A549 (cell line): ENCODE measurements at regions not wholly inside any gene's neighbourhood (a gene's known extent, or its start where the extent isn't known, plus 50 kb on each side); places are given as distances from the start of the nearest gene placed in this dataset.

Experiments used
- ATAC-seq, 2 experiments: fragments of 200-7000 bp in 1 of 2; fragments of >200 bp in 1 of 2; cut with Nextera tagmentation in 1 of 2; cut with Tn5 transposase in 1 of 2; 3 replicates each; pipeline versions ENCODE4 v1.8.0 to v1.9.1; 2018 to 2020; ENCODE audit warnings: mild to moderate bottlenecking in 1 of 2, moderate library complexity in 1 of 2
- CTCF ChIA-PET: fragments of 300-600 bp; sonication (Branson Sonifier 250); formaldehyde crosslinking; extraction: SDS; loops from one replicate; lab custom pipeline; 2021; ENCODE audit warnings: antibody characterized with exemption, inconsistent platforms; lab: Yijun Ruan, JAX
- POLR2A ChIA-PET: fragments of 350-600 bp; formaldehyde crosslinking; extraction: SDS; loops from one replicate; lab custom pipeline; 2021; ENCODE audit warnings: antibody characterized with exemption, inconsistent platforms; lab: Yijun Ruan, JAX
- DNase-seq, 2 experiments: peaks; one replicate each; pipeline versions ENCODE4 v3.0.0 to v3.0.0-alpha.2; 2011 to 2016; ENCODE audit warnings: low read depth in 1 of 2, low spot score in 1 of 2
- FAIRE-seq: peaks from 2 replicates; lab custom pipeline; 2011; peaks lifted over from hg19 to GRCh38; lab: Jason Lieb, UNC
- H3K27ac ChIP-seq, 2 experiments: fragments of >200 bp; sonication (Bioruptor Twin); formaldehyde crosslinking; 3 replicates each; pipeline ENCODE4 v1.5.1; 2016 to 2017
- H3K4me1 ChIP-seq: fragments of >200 bp; sonication (Bioruptor Twin); formaldehyde crosslinking; 3 replicates; pipeline ENCODE4 v1.6.1; 2016
- H3K4me2 ChIP-seq: fragments of >200 bp; sonication (Bioruptor Twin); formaldehyde crosslinking; 3 replicates; pipeline ENCODE4 v1.6.1; 2016
- H3K4me3 ChIP-seq: fragments of >200 bp; sonication (Bioruptor Twin); formaldehyde crosslinking; 3 replicates; pipeline ENCODE4 v1.5.1; 2016
- H3K9me3 ChIP-seq: fragments of >200 bp; sonication (Bioruptor Twin); formaldehyde crosslinking; 3 replicates; pipeline ENCODE4 v1.6.1; 2016
- CBX2 ChIP-seq: fragments of 200-600 bp; sonication (generic); IDR thresholded peaks from 2 replicates; pipeline ENCODE4 v1.6.1; 2016; ENCODE audit warnings: low read depth, mild to moderate bottlenecking, borderline replicate concordance
- CBX8 ChIP-seq: fragments of 200-600 bp; sonication (generic); IDR thresholded peaks from 2 replicates; pipeline ENCODE4 v1.6.1; 2016
- CEBPB ChIP-seq, 2 experiments: fragments of >200 bp in 1 of 2; sonication (Bioruptor Twin) in 1 of 2; formaldehyde crosslinking in 1 of 2; IDR thresholded peaks; 2 replicates each; pipeline ENCODE4 v1.6.1; 2012 to 2016
- CHD4 ChIP-seq: fragments of 200-600 bp; sonication (generic); IDR thresholded peaks from 2 replicates; pipeline ENCODE4 v1.6.1; 2016; ENCODE audit warnings: antibody characterized with exemption, mild to moderate bottlenecking, borderline replicate concordance
- EHF ChIP-seq: fragments of 250-450 bp; sonication (Bioruptor Pico); IDR thresholded peaks from 2 replicates; pipeline ENCODE4 v1.5.0; 2020; ENCODE audit warnings: mild to moderate bottlenecking
- FOSB ChIP-seq: fragments of 250-450 bp; sonication (Bioruptor Pico); IDR thresholded peaks from 2 replicates; pipeline ENCODE4 v1.5.0; 2020; ENCODE audit warnings: mild to moderate bottlenecking, moderate library complexity
- FOSL2 ChIP-seq, 2 experiments: fragments of 450-650 bp in 1 of 2; fragments of >200 bp in 1 of 2; sonication (Bioruptor Twin) in 1 of 2; formaldehyde crosslinking; IDR thresholded peaks; 2 replicates each; pipeline versions ENCODE4 v1.5.0 to v1.6.1; 2016 to 2020; ENCODE audit warnings: mild to moderate bottlenecking in 1 of 2, moderate library complexity in 1 of 2
- HDAC2 ChIP-seq: fragments of 200-600 bp; sonication (generic); IDR thresholded peaks from 2 replicates; pipeline ENCODE4 v1.6.1; 2016
- HOXA7 ChIP-seq: fragments of 250-450 bp; sonication (Bioruptor Pico); IDR thresholded peaks from 2 replicates; pipeline ENCODE4 v1.5.0; 2020; ENCODE audit warnings: mild to moderate bottlenecking, moderate library complexity
- HOXB5 ChIP-seq: fragments of 250-450 bp; sonication (Bioruptor Pico); IDR thresholded peaks from 2 replicates; pipeline ENCODE4 v1.5.0; 2020; ENCODE audit warnings: mild to moderate bottlenecking, moderate library complexity
- JUNB ChIP-seq: fragments of >200 bp; sonication (Bioruptor Twin); formaldehyde crosslinking; IDR thresholded peaks from 2 replicates; pipeline ENCODE4 v1.6.1; 2016
- KDM1A ChIP-seq: fragments of 200-600 bp; sonication (generic); IDR thresholded peaks from 2 replicates; pipeline ENCODE4 v1.6.1; 2016; ENCODE audit warnings: low read depth, mild to moderate bottlenecking
- KDM5A ChIP-seq: fragments of 200-600 bp; sonication (generic); IDR thresholded peaks from 2 replicates; pipeline ENCODE4 v1.6.1; 2016; ENCODE audit warnings: antibody characterized with exemption, mild to moderate bottlenecking
- POLR2A ChIP-seq: IDR thresholded peaks from 2 replicates; pipeline ENCODE4 v1.6.1; 2012; ENCODE audit warnings: mild to moderate bottlenecking, low read length
- RAD21 ChIP-seq, 2 experiments: fragments of >200 bp in 1 of 2; sonication (Bioruptor Twin) in 1 of 2; formaldehyde crosslinking in 1 of 2; IDR thresholded peaks in 1 of 2; conservative IDR thresholded peaks in 1 of 2; 2 replicates in 1 of 2; 3 replicates in 1 of 2; pipeline ENCODE4 v1.6.1; 2012 to 2018; ENCODE audit warnings: inconsistent platforms in 1 of 2
- RFX5 ChIP-seq: fragments of 450-650 bp; IDR thresholded peaks from 2 replicates; pipeline ENCODE4 v1.7.1; 2014; ENCODE audit warnings: antibody characterized with exemption, mild to moderate bottlenecking, moderate library complexity
- RNF2 ChIP-seq: fragments of 200-600 bp; sonication (generic); IDR thresholded peaks from 2 replicates; pipeline ENCODE4 v1.6.1; 2016; ENCODE audit warnings: low read depth, mild to moderate bottlenecking, antibody characterized with exemption, moderate library complexity, borderline replicate concordance
- SMC3 ChIP-seq: fragments of >200 bp; sonication (Bioruptor Twin); formaldehyde crosslinking; IDR thresholded peaks from 3 replicates; pipeline ENCODE4 v1.6.1; 2018; ENCODE audit warnings: inconsistent platforms
- SREBF2 ChIP-seq: fragments of 450-650 bp; IDR thresholded peaks from 2 replicates; pipeline ENCODE4 v1.6.1; 2014; ENCODE audit warnings: mild to moderate bottlenecking, moderate library complexity
- TFCP2L1 ChIP-seq: fragments of 250-450 bp; sonication (Bioruptor Pico); IDR thresholded peaks from 2 replicates; pipeline ENCODE4 v1.5.0; 2021; ENCODE audit warnings: mild to moderate bottlenecking
- ZFP36 ChIP-seq: fragments of 450-650 bp; IDR thresholded peaks from 2 replicates; pipeline ENCODE4 v1.6.1; 2014; ENCODE audit warnings: borderline replicate concordance; ENCODE audit not compliant: partially characterized antibody
- ZNF302 ChIP-seq: fragments of 250-450 bp; sonication (Bioruptor Pico); IDR thresholded peaks from 2 replicates; pipeline ENCODE4 v1.9.0; 2021; ENCODE audit warnings: inconsistent platforms, mild to moderate bottlenecking, moderate library complexity
- ZSCAN20 ChIP-seq: fragments of 250-450 bp; sonication (Bioruptor Pico); IDR thresholded peaks from 2 replicates; pipeline ENCODE4 v1.8.0; 2022; ENCODE audit warnings: mild to moderate bottlenecking, moderate library complexity
- WGBS: methylation state at CpG from one replicate; pipeline ENCODE4 v1.1.6; 2017; ENCODE audit errors: missing lambda C conversion rate; 5-methylcytosine and 5-hydroxymethylcytosine counted together
- TF ChIP-seq, protein P1 (sequence below): IDR thresholded peaks from 2 replicates; pipeline ENCODE4 v1.6.1; 2012
- TF ChIP-seq, protein P2 (sequence below): fragments of 250-450 bp; sonication (Bioruptor Pico); IDR thresholded peaks from 2 replicates; pipeline ENCODE4 v1.5.0; 2021; ENCODE audit warnings: mild to moderate bottlenecking, moderate library complexity, borderline replicate concordance
- TF ChIP-seq, protein P3 (sequence below): IDR thresholded peaks from 2 replicates; pipeline ENCODE4 v1.6.1; 2012; ENCODE audit warnings: low read depth, borderline replicate concordance
- TF ChIP-seq, protein P4 (sequence below): fragments of 200-600 bp; sonication (generic); IDR thresholded peaks from 2 replicates; pipeline ENCODE4 v1.6.1; 2016; ENCODE audit warnings: antibody characterized with exemption, mild to moderate bottlenecking, moderate library complexity

DNA sequence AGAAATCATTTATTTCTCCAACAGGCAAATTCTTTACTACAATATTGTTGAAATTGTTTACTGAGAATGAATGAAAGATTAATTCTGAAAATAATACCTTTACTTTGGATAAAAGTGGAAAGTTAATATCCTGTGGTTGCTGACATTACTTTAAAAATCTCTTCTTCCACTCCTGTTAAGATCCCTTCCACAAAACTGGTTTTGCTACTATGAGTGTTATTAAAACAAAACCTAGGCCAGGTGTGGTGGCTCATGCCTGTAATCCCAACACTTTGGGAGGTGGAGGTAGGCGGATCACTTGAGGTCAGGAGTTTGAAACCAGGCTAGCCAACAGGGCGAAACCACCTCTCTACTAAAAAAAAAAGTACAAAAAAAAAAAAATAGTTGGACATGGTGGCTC is 123.9 kb upstream of the CCDC150 start:
- TF ChIP-seq, protein P1, sequence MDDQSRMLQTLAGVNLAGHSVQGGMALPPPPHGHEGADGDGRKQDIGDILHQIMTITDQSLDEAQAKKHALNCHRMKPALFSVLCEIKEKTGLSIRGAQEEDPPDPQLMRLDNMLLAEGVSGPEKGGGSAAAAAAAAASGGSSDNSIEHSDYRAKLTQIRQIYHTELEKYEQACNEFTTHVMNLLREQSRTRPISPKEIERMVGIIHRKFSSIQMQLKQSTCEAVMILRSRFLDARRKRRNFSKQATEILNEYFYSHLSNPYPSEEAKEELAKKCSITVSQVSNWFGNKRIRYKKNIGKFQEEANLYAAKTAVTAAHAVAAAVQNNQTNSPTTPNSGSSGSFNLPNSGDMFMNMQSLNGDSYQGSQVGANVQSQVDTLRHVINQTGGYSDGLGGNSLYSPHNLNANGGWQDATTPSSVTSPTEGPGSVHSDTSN, result no peak
- TF ChIP-seq RNF2 (no peak), HOXB5 (CRISPR knock-in tag) (no peak), ZFP36 (no peak), FOSL2 (IDR thresholded peaks at IDR 0.05) (no peak), FOSL2 (CRISPR knock-in tag; IDR thresholded peaks at IDR 0.05) (no peak), HOXA7 (CRISPR knock-in tag) (no peak), CEBPB (IDR thresholded peaks at IDR 0.05) (no peak), CHD4 (no peak), EHF (no peak), RAD21 (conservative IDR thresholded peaks at IDR 0.05 in 1 of 2, IDR thresholded peaks at IDR 0.05 in 1 of 2) (no peak), KDM1A (no peak), CBX8 (no peak), HDAC2 (no peak), SMC3 (no peak)
- TF ChIP-seq, protein P2, sequence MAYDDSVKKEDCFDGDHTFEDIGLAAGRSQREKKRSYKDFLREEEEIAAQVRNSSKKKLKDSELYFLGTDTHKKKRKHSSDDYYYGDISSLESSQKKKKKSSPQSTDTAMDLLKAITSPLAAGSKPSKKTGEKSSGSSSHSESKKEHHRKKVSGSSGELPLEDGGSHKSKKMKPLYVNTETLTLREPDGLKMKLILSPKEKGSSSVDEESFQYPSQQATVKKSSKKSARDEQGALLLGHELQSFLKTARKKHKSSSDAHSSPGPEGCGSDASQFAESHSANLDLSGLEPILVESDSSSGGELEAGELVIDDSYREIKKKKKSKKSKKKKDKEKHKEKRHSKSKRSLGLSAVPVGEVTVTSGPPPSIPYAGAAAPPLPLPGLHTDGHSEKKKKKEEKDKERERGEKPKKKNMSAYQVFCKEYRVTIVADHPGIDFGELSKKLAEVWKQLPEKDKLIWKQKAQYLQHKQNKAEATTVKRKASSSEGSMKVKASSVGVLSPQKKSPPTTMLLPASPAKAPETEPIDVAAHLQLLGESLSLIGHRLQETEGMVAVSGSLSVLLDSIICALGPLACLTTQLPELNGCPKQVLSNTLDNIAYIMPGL (CRISPR knock-in tag), result no peak
- TF ChIP-seq, protein P3, sequence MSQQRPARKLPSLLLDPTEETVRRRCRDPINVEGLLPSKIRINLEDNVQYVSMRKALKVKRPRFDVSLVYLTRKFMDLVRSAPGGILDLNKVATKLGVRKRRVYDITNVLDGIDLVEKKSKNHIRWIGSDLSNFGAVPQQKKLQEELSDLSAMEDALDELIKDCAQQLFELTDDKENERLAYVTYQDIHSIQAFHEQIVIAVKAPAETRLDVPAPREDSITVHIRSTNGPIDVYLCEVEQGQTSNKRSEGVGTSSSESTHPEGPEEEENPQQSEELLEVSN, result no peak
- FAIRE-seq, result no peak
- Histone ChIP-seq H3K27ac (no peak overlapping the region), H3K9me3 (no peaks in the 10 kb centered on the region), H3K4me1 (peaks cover 7% of the 10 kb centered on the region; the same call in 1 of the 3 replicates), H3K4me2 (no peak overlapping the region), H3K4me3 (no peak overlapping the region)
- ATAC-seq, result no peak
- DNase-seq, result no peak
- 91% methylated on average over 2 of the region's 2 CpGs for WGBS
- ChIA-PET POLR2A (no interaction called here), CTCF (no interaction called here)

- no peak for ATAC-seq
- H3K4me2 ChIP-seq, result no peak overlapping the region
- TF ChIP-seq ZNF302 (CRISPR knock-in tag) (no peak), CBX2 (no peak), RNF2 (no peak), POLR2A (no peak), KDM5A (no peak), TFCP2L1 (CRISPR knock-in tag) (no peak), RAD21 (conservative IDR thresholded peaks at IDR 0.05 in 1 of 2, IDR thresholded peaks at IDR 0.05 in 1 of 2) (no peak), JUNB (no peak)
- no peak overlapping the region for H3K4me3 ChIP-seq
- FAIRE-seq, result no peak
- DNase-seq, result no peak
- H3K27ac ChIP-seq, result no peak overlapping the region
- H3K9me3 ChIP-seq, result no peaks in the 10 kb centered on the region
- WGBS, result 92% methylated on average over 4 of the region's 4 CpGs
- H3K4me1 ChIP-seq, result peaks cover 4% of the 10 kb centered on the region; the same call in 1 of the 3 replicates
- ChIA-PET CTCF (no interaction called here), POLR2A (no interaction called here)
These were observed 123.0 kb upstream of the CCDC150 start for GRCh38 chr2:196516564-196516963.

DNA sequence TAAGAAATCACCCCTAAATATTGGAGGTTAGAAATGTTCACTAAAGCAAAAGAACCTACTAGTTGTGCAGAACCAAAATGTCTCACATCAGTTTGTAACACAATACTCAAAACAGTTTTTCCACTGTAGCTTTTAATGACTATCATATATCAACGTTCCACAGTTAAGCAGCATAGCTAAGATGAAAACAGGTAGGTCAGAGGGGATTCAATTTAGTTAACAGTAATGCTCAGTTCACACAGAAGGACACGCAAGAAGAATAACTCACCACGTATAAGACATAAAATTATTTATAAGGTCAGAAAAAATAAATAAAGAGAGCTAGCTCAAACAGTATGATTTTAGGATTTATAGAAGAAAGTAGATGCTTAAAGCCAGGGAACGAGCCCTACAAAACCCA is 118.9 kb upstream of the CCDC150 start:
- WGBS, result 79% methylated on average over 4 of the region's 4 CpGs
- ChIA-PET POLR2A (no interaction called here), CTCF (interaction anchor here (1.2 kb wide), 1 partner anchor 11 kb away, joined by 4 read pairs; no protein-coding TSS in a partner anchor)
- DNase-seq, result no peak
- Histone ChIP-seq H3K9me3 (no peaks in the 10 kb centered on the region), H3K4me2 (no peak overlapping the region), H3K4me1 (no peaks in the 10 kb centered on the region), H3K4me3 (no peak overlapping the region), H3K27ac (no peak overlapping the region)
- FAIRE-seq, result no peak
- ATAC-seq, result no peak
- TF ChIP-seq FOSB (CRISPR knock-in tag) (no peak), SREBF2 (no peak), RNF2 (no peak), FOSL2 (IDR thresholded peaks at IDR 0.05) (no peak), FOSL2 (CRISPR knock-in tag; IDR thresholded peaks at IDR 0.05) (no peak), CBX2 (no peak), RFX5 (no peak), ZSCAN20 (no peak), CEBPB (IDR thresholded peaks at IDR 0.05) (no peak)
- TF ChIP-seq, protein P4, sequence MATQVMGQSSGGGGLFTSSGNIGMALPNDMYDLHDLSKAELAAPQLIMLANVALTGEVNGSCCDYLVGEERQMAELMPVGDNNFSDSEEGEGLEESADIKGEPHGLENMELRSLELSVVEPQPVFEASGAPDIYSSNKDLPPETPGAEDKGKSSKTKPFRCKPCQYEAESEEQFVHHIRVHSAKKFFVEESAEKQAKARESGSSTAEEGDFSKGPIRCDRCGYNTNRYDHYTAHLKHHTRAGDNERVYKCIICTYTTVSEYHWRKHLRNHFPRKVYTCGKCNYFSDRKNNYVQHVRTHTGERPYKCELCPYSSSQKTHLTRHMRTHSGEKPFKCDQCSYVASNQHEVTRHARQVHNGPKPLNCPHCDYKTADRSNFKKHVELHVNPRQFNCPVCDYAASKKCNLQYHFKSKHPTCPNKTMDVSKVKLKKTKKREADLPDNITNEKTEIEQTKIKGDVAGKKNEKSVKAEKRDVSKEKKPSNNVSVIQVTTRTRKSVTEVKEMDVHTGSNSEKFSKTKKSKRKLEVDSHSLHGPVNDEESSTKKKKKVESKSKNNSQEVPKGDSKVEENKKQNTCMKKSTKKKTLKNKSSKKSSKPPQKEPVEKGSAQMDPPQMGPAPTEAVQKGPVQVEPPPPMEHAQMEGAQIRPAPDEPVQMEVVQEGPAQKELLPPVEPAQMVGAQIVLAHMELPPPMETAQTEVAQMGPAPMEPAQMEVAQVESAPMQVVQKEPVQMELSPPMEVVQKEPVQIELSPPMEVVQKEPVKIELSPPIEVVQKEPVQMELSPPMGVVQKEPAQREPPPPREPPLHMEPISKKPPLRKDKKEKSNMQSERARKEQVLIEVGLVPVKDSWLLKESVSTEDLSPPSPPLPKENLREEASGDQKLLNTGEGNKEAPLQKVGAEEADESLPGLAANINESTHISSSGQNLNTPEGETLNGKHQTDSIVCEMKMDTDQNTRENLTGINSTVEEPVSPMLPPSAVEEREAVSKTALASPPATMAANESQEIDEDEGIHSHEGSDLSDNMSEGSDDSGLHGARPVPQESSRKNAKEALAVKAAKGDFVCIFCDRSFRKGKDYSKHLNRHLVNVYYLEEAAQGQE, result no peak
